D341Med (cell line): ENCODE measurements at regions not wholly inside any gene's neighbourhood (a gene's known extent, or its start where the extent isn't known, plus 50 kb on each side); places are given as distances from the start of the nearest gene placed in this dataset.

ENCODE experiments used
- DNase-seq: peaks from one replicate; pipeline ENCODE4 v3.0.0; 2012; ENCODE audit warnings: low spot score

- peak; percentile 51 for DNase-seq
These were observed 639.3 kb downstream of the KCNJ2 start for GRCh38 chr17:70808596-70808995.

- no peak for DNase-seq
These were observed 641.3 kb downstream of the KCNJ2 start for GRCh38 chr17:70810609-70811008.

DNA sequence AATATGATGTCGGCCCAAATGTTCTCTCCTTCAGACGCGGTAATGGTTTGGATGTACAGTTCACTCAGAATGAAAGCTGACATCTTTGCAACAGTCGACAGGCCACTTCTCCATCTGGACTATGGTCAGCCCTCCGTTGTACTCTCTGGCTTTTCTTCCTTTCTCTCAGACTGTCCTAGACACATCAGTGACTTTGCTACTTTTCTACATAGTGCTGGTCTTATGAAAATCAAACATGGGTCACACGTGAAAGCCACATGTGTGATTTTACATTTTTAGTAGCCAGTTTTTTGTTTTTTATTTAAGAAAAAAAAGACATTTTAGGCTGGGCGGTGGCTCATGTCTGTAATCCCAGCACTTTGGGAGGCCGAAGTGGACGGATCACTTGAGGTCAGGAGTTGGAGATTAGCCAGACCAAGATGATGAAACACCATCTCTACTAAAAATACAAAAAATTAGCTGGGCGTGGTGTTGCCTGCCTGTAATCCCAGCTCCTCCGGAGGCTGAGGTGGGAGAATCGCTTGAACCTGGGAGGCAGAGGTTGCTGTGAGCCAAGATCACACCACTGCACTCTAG lies 644.1 kb downstream of the KCNJ2 start:
- DNase-seq, result no peak

DNA sequence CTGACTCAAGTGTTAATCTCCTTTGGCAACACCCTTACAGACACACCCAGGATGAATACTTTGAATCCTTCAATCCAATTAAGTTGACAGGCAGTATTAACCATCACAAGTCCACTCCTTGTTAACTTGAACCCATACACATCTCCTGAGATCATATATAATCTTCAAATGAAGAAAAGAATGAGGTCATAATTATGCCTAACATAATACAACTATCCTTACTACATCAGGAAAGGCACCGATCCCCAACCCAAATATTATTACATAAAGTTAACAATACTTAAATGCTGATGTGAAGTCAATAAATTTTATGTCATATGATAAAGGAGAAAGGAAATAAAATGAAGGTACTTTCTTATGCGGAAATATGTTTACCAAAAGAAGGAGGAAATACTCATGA lies 649.9 kb downstream of the KCNJ2 start:
- no peak for DNase-seq

DNA sequence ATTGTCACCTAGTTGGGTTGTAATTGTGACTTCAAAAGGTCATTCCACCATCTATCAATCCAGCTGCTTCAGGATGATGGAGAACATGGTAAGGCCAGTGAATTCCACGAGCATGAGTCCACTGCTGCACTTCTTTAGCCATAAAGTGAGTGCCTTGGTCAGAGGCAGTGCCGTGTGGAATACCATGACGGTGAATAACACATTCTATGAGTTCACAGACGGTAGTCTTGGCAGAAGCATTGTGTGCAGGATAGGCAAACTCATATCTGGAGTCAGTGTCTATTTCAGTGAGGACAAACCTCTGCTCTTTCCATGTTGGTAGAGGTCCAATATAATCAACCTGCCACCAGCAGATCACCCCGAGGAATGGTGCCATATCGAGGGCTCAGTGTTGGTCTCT lies 650.9 kb downstream of the KCNJ2 start:
- no peak for DNase-seq

- peak; percentile 44 for DNase-seq
These were observed 656.2 kb downstream of the KCNJ2 start for GRCh38 chr17:70825321-70826125.

DNA sequence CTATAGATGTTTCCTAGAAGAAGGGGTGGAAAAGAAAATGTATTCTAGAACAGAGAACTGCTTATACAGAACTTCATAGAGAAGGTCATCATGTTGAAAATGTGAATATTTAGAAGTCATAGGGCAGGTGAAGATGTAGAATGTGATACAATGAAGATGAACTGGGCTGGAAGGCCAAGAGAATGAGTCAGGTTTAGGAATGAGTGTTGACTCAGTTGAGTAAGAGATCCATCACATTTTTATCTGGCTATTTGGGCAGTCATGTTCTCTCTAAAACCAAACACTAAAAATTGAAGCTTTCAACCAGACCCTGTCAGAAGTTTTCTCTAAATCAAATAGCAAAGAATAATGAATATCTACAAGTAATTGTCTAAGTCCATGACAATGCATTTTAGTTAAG lies 660.5 kb downstream of the KCNJ2 start:
- DNase-seq, result no peak

GRCh38 chr17:70834039-70834438 lies 664.7 kb downstream of the KCNJ2 start:
- no peak for DNase-seq

DNA sequence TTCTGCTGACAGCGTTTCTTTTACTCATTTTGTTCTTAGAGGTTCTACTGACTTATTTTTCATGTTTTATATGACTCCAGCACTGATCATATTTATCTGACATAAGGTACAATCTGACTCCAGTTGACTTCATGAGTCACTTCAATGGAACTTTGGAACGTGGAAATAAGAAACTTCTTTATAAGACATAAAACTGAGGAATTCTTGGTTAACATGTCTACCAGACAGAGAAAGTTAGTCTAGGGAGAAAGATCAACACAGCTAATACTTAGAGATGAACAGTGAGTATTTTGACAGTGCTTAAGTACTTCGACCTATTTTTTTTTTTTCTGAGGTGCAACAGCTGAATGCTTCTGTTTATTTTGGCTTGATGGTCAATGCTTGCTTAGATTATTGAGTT lies 679.5 kb downstream of the KCNJ2 start:
- DNase-seq, result no peak

DNA sequence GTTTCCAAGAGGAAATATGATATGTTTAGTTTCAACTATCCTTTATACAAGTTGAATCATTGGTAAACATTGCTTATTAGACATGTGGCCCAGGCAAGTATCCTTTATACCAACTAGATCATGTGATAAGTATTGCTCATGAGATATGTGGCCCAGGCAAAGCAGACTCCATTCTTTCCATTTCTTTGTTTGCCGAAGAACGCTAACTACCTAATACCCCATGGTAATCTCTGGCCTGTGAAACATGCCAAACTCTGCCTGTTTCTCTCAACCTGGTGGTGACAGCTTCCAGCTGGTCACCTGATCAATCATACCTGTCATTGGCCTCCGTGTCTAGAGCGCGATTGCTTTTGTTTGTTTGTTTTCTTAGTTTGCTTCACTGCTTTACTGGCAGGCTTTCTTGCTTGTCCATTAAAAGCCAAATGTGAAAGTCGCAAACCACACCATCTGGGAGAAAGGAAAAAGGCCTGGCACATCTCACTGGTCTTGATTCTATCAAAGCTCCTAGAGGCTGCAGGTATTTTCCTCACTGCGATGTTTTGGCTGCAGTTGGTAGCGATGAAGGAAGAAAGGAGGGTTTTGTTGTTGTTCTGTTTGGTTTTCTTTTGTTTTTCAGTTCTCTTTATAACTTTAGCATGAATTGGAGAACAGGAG lies 686.2 kb downstream of the KCNJ2 start:
- DNase-seq, result no peak

GRCh38 chr17:70857351-70857750 lies 688.0 kb downstream of the KCNJ2 start:
- DNase-seq, result no peak

DNA sequence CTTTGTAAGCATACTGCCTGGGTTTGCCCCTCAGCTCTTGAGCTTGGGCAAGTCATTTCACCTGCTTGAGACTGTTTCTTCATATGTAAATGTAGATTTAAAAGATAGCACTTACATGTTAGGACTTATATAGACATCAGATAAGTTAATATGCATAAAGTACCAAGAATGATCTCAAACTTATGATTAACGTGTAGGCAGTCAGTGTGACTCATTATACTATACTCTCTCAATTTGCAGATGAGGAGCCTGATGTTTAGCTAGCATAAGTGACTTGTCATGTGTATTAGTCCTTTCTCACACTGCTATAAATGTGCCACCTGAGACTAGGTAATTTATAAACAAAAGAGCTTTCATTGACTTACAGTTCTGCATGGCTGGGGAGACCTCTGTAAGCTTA lies 690.5 kb downstream of the KCNJ2 start:
- DNase-seq, result no peak

- DNase-seq, result no peak
These were observed 693.0 kb downstream of the KCNJ2 start for GRCh38 chr17:70862295-70862694.

DNA sequence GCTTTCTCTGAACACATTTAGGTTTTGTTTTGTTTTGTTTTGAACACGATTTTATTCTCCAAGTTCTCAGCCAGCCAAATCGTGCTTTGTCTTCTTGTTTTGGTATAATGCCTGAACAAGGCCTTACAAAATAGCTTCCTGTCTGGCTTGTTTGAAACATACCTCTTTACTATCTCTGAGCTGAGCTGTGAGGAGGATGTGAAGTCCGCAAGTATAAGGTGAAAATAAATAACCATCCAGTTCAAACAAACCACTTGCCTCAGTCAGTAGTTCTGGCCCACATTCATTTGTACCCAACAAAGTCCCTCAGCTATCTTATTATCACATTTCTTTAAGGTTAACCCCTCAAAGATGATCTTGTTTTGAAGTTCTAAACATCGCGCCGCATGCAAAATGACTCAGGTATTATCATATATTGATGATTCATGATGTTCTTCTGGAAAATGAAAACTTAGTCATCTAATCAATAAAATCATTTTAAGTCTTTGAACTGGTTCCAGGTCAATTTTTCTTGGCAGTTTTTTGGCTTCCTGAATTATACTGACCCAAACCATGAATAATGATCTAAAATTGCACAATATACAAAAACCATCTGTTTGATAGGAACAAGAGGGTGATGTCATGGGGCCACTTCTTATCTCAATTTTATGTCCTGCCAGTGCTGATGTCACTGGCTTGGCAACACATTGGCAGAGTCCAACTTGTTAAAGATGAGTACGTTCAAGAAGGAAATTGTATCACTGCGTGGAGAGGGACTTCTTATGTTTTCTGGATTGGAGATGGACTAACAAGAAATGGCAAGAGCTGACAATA lies 694.3 kb downstream of the KCNJ2 start:
- no peak for DNase-seq

- no peak for DNase-seq
These were observed 696.9 kb downstream of the KCNJ2 start for GRCh38 chr17:70865993-70866804.

GRCh38 chr17:70868149-70868548 lies 698.8 kb downstream of the KCNJ2 start:
- no peak for DNase-seq

GRCh38 chr17:70869402-70870085 lies 700.2 kb downstream of the KCNJ2 start:
- no peak for DNase-seq

DNA sequence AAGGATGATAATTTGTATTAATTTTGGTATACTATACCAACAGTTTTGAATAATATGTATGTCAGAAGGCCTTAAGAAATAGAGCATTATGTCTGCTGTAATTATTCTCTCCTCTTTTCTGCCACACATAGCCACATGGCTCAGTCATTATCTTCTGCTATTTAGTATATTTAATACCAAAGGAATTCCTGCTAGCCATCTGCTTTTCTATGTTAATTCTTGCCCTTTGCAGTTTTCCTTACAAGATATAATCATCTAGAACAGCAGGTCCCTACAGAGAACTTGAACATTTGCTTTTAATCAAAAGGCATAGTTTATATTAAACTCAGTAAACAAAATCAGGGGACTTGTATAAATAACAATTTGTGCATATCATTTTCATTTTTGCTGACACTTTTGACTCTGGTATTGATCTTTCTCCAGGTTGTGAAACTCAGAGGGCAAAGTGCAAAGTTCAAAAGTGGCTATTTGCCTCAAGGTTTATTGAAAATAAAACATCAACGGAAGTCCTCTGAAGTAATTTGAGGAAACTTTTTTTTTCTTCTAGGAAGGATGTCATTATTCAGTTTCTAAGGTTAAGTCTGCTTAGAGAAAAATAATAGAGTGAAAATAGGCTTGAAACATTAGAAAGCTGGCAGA lies 702.0 kb downstream of the KCNJ2 start:
- peak; percentile 33 for DNase-seq

DNA sequence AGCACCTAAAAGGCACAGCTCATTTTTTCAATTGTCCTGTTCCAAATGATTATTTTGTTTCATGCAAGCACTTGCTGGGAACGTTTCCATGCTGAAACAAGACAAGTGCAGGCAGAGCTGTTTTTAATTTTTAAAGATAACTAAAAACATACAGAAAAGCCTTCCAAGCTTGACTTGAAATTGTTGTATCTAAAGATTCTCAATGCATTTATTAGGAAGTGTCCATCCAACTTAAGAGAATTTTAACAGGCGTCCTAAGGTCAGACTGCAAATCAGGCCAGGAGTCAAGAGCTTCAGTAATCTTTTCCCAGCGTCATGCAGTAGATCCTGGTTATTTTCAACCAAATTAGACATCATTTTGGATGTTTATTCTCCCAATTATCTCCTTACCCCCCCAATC lies 702.8 kb downstream of the KCNJ2 start:
- DNase-seq, result no peak

DNA sequence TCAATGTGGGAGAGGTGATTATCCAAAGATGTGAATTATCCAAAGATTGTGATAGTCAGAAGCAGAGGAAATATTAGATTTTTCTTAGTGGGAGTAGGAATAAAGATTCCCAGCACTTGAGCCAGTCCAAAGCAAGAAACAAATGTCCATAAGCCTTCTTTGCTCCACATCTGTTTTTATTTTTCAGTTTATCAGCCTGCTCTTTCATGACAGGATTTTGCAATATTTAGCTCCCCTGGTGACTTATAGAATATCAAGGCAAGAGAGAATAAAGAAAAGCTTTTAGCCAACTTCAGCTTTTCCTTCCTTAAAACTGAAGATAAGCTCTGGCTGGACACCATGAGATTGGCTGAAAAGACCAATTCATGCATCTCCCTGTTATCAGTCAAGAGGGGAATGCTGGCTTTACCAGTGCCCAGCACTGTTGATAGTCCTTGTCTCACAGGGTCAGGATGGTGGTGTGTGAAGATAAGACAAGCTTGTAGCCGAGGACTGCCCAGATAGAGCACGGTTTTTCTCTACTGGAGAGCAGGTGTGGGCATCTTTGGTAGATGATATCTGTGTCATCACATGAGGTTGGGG lies 706.5 kb downstream of the KCNJ2 start:
- DNase-seq, result no peak
